Hematopoietic multipotent progenitor cell treated with erythropoietin and hydrocortisone succinate and interleukin-3 and kit ligand, for 4 days (in vitro differentiated cells): ENCODE measurements at regions not wholly inside any gene's neighbourhood (a gene's known extent, or its start where the extent isn't known, plus 50 kb on each side); places are given as distances from the start of the nearest gene placed in this dataset.

Experiments used
- DNase-seq: peaks from one replicate; pipeline ENCODE4 v3.0.0-alpha.2; 2015

- no peak for DNase-seq
Observed at GRCh38 chrX:9148615-9149399, 114.9 kb upstream of the FAM9B start.

GRCh38 chrX:9149501-9150245 lies 115.7 kb upstream of the FAM9B start:
- DNase-seq = no peak

DNA sequence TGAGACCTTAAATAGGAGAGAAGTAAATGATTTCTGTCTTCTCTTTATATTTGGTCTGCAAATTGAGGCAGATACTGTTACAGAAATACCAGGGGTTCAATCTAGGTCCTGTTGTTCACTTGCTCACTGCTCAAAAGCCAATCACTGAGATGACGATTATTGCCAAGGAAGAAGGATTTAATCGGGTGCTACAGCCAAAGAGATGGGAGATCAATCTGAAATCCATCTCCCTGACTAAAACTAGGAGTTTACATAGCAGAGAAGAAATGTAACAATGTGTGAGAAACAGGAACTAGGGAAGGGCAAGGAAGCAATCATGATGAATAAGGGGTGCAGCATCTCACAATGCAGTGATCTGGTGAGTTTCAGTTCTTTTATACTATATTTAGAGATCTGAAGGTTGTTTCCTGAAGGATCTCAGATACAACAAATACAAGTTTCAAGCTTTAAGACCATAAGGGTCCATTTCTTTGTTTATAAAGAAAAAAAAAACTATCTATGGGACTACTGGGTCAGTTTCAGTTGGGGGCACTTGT lies 117.9 kb upstream of the FAM9B start:
- no peak for DNase-seq

- DNase-seq = no peak
Observed at GRCh38 chrX:9153300-9153699, 119.4 kb upstream of the FAM9B start.

GRCh38 chrX:9158611-9159010 lies 124.7 kb upstream of the FAM9B start:
- DNase-seq = no peak

GRCh38 chrX:9160698-9161329 lies 126.9 kb upstream of the FAM9B start:
- no peak for DNase-seq

- no peak for DNase-seq
Observed at GRCh38 chrX:9162698-9163097, 128.8 kb upstream of the FAM9B start.

- no peak for DNase-seq
Observed at GRCh38 chrX:9163214-9163709, 129.3 kb upstream of the FAM9B start.

- no peak for DNase-seq
Observed at GRCh38 chrX:9164086-9164485, 130.2 kb upstream of the FAM9B start.

- peak; percentile 22 for DNase-seq
Observed at GRCh38 chrX:9164533-9165426, 130.9 kb upstream of the FAM9B start.

DNA sequence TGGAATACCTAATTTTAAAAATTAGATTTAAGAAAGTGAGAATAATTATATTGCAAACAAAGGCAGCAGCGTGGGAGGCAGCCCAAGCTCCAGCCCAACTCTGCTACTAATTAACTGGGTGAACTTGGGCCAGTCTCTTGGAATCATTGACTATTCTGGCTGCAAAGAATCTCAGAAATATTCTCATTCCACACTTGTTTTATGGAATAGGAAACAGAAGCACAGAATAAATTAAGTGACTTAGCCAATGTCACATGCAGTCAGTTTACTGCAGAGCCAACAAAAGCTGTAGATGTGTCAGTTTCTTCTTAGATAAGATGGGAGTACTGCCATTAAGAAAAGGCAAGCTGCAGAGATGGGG lies 132.6 kb upstream of the FAM9B start:
- no peak for DNase-seq

DNA sequence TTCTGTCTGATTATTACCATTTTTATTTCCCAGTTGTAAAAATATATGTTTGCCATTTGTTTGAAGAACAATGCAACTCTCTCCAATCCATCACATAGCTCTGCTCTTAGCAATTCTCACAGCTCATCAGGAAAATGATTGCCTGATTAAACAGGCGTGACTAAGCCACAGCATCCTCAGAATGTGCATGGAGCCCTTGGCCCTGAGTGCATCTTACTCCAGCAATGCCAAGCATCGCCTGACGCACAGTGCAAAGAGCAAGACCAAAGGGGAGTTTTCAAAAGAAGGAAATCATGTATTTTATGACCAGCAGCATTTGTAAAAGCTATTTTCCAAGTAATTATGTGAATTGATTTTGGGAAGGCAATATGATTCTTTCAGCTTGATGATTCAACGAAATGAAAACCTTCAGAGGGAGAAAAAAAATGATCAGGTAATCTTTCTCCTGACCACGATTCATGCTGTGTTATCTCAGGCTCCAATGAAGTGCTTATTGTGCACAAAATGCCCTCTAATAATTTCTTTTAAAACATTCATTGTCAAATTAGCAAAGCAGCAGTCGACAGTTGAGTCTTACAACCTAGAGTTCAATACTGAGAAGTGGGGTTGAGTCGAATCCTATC lies 138.0 kb upstream of the FAM9B start:
- no peak for DNase-seq

DNA sequence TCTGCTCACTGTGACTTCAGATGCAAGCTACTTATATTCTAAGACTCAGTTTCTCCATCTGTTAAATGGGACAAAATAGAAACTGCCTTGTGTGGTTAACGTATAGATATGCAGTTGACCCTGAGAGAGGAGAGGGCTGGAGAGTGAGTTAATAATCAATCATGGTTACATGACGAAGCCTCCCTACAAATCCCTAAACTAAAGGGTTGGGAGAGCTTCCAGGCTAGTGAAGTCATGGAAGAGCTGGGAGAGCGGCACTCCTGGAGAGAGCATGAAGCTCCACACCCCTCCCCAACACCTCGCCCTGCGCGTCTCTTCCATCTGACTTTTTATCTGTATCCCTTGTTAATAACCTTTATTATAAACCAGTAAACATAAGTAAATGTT lies 138.5 kb upstream of the FAM9B start:
- no peak for DNase-seq

DNA sequence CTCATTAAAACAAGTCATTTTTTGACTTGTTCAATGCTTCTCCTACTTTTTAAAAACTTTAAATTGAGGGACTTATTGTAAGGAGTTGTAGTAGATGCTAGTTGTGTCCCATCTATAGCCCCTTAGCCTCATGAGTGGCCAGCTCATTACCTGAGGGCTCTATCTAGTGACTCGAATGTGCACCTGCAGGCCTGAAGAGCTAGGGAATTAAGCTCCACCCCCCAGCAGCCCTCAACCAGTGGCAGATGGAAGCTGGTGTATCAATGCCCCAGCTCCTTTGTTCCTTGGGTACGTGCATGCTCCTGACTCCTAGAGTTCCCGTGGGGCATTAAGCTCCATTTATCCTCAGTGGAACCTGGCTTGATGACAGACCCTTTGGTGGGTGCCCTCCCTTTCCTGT lies 146.7 kb upstream of the FAM9B start:
- no peak for DNase-seq

DNA sequence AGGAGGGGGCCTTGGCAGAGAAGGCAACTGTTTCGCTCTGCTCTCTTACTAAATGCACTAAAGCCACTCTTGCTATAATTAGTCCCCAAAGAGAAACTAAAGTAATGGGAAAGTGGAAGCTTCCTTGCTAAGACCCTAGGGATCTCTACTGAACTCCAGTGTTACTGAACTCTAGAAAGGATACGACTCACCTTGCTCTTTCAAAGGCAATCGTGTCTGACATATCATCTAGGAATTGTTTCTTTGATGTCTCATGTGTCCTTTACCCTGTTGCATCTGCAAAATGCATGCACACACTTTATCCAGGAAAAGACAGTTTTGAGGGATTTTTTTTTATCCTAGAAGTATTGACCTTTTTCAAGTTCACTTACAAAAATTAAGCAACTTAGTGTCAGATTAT lies 148.1 kb upstream of the FAM9B start:
- DNase-seq = no peak

DNA sequence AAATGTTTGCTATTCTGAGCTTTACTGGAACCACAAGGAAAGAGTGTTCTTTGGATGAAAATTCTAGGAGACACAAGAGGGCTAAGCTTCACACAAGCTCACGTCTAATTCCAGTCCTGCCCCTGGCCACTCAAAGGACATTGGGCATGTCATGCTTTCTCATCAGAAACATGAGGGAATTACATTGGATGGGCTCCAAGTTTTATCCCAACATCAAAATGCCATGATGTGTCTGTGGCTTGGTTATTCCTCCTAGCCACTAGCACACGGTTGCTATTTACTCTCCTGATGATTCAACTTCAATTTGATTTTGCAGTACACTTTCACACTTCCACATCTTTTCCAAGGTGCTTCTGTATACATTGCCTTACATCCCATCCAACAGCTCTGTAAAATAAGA lies 149.6 kb upstream of the FAM9B start:
- no peak for DNase-seq

DNA sequence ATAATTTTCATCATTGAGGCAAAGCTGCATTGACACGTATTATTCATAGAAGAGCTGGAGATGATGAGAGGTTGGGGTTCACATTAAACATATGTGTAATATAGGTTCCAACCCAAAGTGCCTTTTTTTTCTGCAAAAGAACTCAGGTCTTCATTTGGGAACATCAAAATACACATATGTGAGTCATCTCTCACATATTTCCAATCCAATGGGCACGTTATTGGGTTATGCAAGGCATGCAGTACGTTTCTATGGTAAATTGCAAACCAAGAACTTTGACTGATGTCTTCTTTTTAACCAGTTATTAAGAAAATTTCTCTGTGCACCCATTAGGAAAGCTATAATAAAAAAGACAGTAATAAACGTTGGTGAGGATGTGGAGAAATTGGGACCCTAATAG lies 150.3 kb upstream of the FAM9B start:
- no peak for DNase-seq

DNA sequence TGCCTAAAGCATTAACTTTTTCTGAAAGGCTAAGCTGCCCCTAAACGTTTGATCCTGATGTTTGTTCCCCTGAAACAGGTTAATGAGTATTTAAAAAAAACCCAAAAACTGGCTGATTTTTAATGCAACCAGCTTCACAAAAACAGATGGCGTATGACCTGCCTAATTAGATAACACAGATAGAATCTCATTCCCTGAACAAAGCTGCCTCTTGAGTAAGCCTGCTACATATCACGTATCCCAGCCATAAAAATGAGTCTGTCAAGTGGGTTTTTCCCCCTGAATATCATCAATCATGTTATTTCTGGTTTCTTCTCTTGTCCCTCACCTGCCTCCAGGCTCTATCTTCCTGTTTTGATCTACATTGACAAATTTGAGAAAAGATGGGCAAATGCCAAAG lies 154.2 kb upstream of the FAM9B start:
- no peak for DNase-seq

- no peak for DNase-seq
Observed at GRCh38 chrX:9189286-9189685, 155.4 kb upstream of the FAM9B start.

GRCh38 chrX:9191392-9191791 lies 157.5 kb upstream of the FAM9B start:
- DNase-seq = no peak

- peak; percentile 2 for DNase-seq
Observed at GRCh38 chrX:9195199-9195880, 161.4 kb upstream of the FAM9B start.
